Liver (tissue), 8 donors: ENCODE measurements at regions not wholly inside any gene's neighbourhood (a gene's known extent, or its start where the extent isn't known, plus 50 kb on each side); places are given as distances from the start of the nearest gene placed in this dataset.

Experiments
- DNase-seq: peaks from one replicate; pipeline ENCODE4 v3.0.0-alpha.2; 2017; ENCODE audit warnings: low spot score
- H3K27ac ChIP-seq, 2 donors: one replicate each; pipeline ENCODE4 v1.7.0; 2013; ENCODE audit warnings: inconsistent platforms in 2 of 2, low read length in 2 of 2, control low read depth in 1 of 2, low read depth in 1 of 2, mild to moderate bottlenecking in 1 of 2
- H3K27me3 ChIP-seq, 4 donors: one replicate each; pipeline versions ENCODE4 v1.6.1 to v1.7.0; 2013; ENCODE audit warnings: low read length in 3 of 4, inconsistent platforms in 1 of 4, mild to moderate bottlenecking in 1 of 4, moderate library complexity in 1 of 4; ENCODE audit not compliant: control insufficient read depth in 4 of 4, insufficient read depth in 4 of 4
- H3K36me3 ChIP-seq, 4 donors: one replicate each; pipeline versions ENCODE4 v1.6.1 to v1.7.0; 2013; ENCODE audit warnings: low read length in 3 of 4, mild to moderate bottlenecking in 3 of 4, low read depth in 1 of 4, moderate library complexity in 1 of 4; ENCODE audit not compliant: control insufficient read depth in 4 of 4, insufficient read depth in 3 of 4
- H3K4me1 ChIP-seq, 4 donors: one replicate each; pipeline versions ENCODE4 v1.6.1 to v1.7.0; 2013; ENCODE audit warnings: low read length in 3 of 4, mild to moderate bottlenecking in 3 of 4, moderate library complexity in 1 of 4; ENCODE audit not compliant: control insufficient read depth in 4 of 4, insufficient read depth in 4 of 4
- H3K4me3 ChIP-seq, 3 donors: one replicate each; pipeline versions ENCODE4 v1.6.1 to v1.7.0; 2013; ENCODE audit warnings: low read length in 3 of 3, control low read depth in 1 of 3, low read depth in 1 of 3, mild to moderate bottlenecking in 1 of 3
- H3K9ac ChIP-seq, 2 donors: one replicate each; pipeline ENCODE4 v1.7.0; 2013; ENCODE audit warnings: low read length in 2 of 2, mild to moderate bottlenecking in 2 of 2, moderate library complexity in 2 of 2, control low read depth in 1 of 2, low read depth in 1 of 2
- H3K9me3 ChIP-seq, 4 donors: one replicate each; pipeline versions ENCODE4 v1.6.1 to v1.7.0; 2013; ENCODE audit warnings: low read length in 3 of 4; ENCODE audit not compliant: control insufficient read depth in 4 of 4
- ATF3 ChIP-seq: IDR thresholded peaks from 2 replicates; pipeline ENCODE4 v1.6.1; 2016; ENCODE audit warnings: antibody characterized with exemption
- CTCF ChIP-seq: fragments of 150-350 bp; IDR thresholded peaks from 2 replicates; pipeline ENCODE4 v1.5.1; 2017; ENCODE audit warnings: improper control_type of control experiment, low read depth, low read length; ENCODE audit not compliant: missing input control
- EGR1 ChIP-seq, 2 donors: IDR thresholded peaks; 2 replicates each; pipeline ENCODE4 v1.6.1; 2016 to 2018; ENCODE audit warnings: antibody characterized with exemption in 2 of 2, low read depth in 2 of 2
- FOXA1 ChIP-seq: IDR thresholded peaks from 2 replicates; pipeline ENCODE4 v1.6.1; 2016; ENCODE audit warnings: antibody characterized with exemption
- FOXA2 ChIP-seq: IDR thresholded peaks from 2 replicates; pipeline ENCODE4 v1.6.1; 2016; ENCODE audit warnings: antibody characterized with exemption
- HNF4A ChIP-seq, 2 donors: conservative IDR thresholded peaks; 2 replicates each; pipeline ENCODE4 v1.6.1; 2016; ENCODE audit warnings: antibody characterized with exemption in 2 of 2, mild to moderate bottlenecking in 2 of 2
- HNF4G ChIP-seq: IDR thresholded peaks from 2 replicates; pipeline ENCODE4 v1.6.1; 2016; ENCODE audit warnings: antibody characterized with exemption
- JUND ChIP-seq, 2 donors: IDR thresholded peaks; 2 replicates each; pipeline ENCODE4 v1.6.1; 2016; ENCODE audit warnings: antibody characterized with exemption in 2 of 2
- MAX ChIP-seq: IDR thresholded peaks from 2 replicates; pipeline ENCODE4 v1.6.1; 2016; ENCODE audit warnings: antibody characterized with exemption
- NR2F2 ChIP-seq: IDR thresholded peaks from 2 replicates; pipeline ENCODE4 v1.6.1; 2016; ENCODE audit warnings: antibody characterized with exemption
- RAD21 ChIP-seq, 2 donors: IDR thresholded peaks; 2 replicates each; pipeline ENCODE4 v1.6.1; 2016; ENCODE audit warnings: antibody characterized with exemption in 2 of 2, mild to moderate bottlenecking in 2 of 2
- REST ChIP-seq: IDR thresholded peaks from 2 replicates; pipeline ENCODE4 v1.6.1; 2016; ENCODE audit warnings: antibody characterized with exemption, mild to moderate bottlenecking
- RXRA ChIP-seq, 2 donors: IDR thresholded peaks; 2 replicates each; pipeline ENCODE4 v1.6.1; 2017 to 2018; ENCODE audit warnings: antibody characterized with exemption in 2 of 2, mild to moderate bottlenecking in 1 of 2
- SP1 ChIP-seq: IDR thresholded peaks from 2 replicates; pipeline ENCODE4 v1.6.1; 2018; ENCODE audit warnings: antibody characterized with exemption, mild to moderate bottlenecking
- TAF1 ChIP-seq: conservative IDR thresholded peaks from 2 replicates; pipeline ENCODE4 v1.6.1; 2016; ENCODE audit warnings: antibody characterized with exemption, mild to moderate bottlenecking
- ZBTB33 ChIP-seq: IDR thresholded peaks from 2 replicates; pipeline ENCODE4 v1.6.1; 2016; ENCODE audit warnings: antibody characterized with exemption
- WGBS: extraction: QIAGEN DNeasy Blood & Tissue Kit; methylation state at CpG from one replicate; pipeline ENCODE4 v1.1.7; 2013; 5-methylcytosine and 5-hydroxymethylcytosine counted together
- donor health status: healthy.
- donor health status: healthy.
- donor health status: healthy.
- donor health status: healthy.
- donor health status: healthy.

GRCh38 chrX:79444694-79445210 is 77.6 kb upstream of the ITM2A start (continued):
- TF ChIP-seq CTCF (no peak), JUND (IDR thresholded peaks at IDR 0.05) (no peak)

GRCh38 chrX:79443121-79443520 is 76.0 kb upstream of the ITM2A start:
- no peak for DNase-seq
- no peaks in the 10 kb centered on the region for H3K9me3 ChIP-seq
- H3K27ac ChIP-seq: no peak overlapping the region
- TF ChIP-seq CTCF (no peak), FOXA2 (no peak), SP1 (no peak), RXRA (IDR thresholded peaks at IDR 0.05) (no peak), TAF1 (no peak), FOXA1 (no peak), RAD21 (IDR thresholded peaks at IDR 0.05) (no peak), HNF4A (conservative IDR thresholded peaks at IDR 0.05) (no peak), NR2F2 (no peak), JUND (IDR thresholded peaks at IDR 0.05) (no peak), MAX (no peak), EGR1 (IDR thresholded peaks at IDR 0.05; ENCODE audit: low read depth in 2 of 2) (no peak), ATF3 (no peak)
- H3K4me3 ChIP-seq: no peak overlapping the region
- WGBS: 79% methylated on average over 1 of the region's 1 CpG
- H3K36me3 ChIP-seq: no peaks in the 10 kb centered on the region
- H3K4me1 ChIP-seq: no peaks in the 10 kb centered on the region
- H3K27me3 ChIP-seq: peaks cover 0 to 4% (median 0%) of the 10 kb centered on the region in 4 donors
- no peak overlapping the region for H3K9ac ChIP-seq

- Histone ChIP-seq H3K9me3 (peaks cover 0 to 2% (median 0%) of the 10 kb centered on the region in 4 donors), H3K9ac (no peak overlapping the region), H3K27ac (no peak overlapping the region), H3K27me3 (peaks cover 0 to 4% (median 0%) of the 10 kb centered on the region in 4 donors), H3K4me1 (no peaks in the 10 kb centered on the region), H3K36me3 (no peaks in the 10 kb centered on the region), H3K4me3 (no peak overlapping the region)
- no peak for TF ChIP-seq REST
- no peak for TF ChIP-seq RXRA (IDR thresholded peaks at IDR 0.05)
- no peak for TF ChIP-seq HNF4A (conservative IDR thresholded peaks at IDR 0.05)
- TF ChIP-seq ATF3: no peak
- TF ChIP-seq ZBTB33: no peak
- TF ChIP-seq JUND (IDR thresholded peaks at IDR 0.05): no peak
- TF ChIP-seq HNF4G: no peak
- WGBS: 79% methylated on average over 5 of the region's 5 CpGs
- no peak for DNase-seq
Measured at GRCh38 chrX:79440336-79440735, 73.2 kb upstream of the ITM2A start.
